PFSK-1 (cell line): ENCODE measurements at regions not wholly inside any gene's neighbourhood (a gene's known extent, or its start where the extent isn't known, plus 50 kb on each side); places are given as distances from the start of the nearest gene placed in this dataset.

Source experiments
- FOXP2 ChIP-seq: optimal IDR thresholded peaks from 2 replicates; pipeline ENCODE3; 2011; ENCODE audit warnings: borderline replicate concordance, control low read depth, inconsistent platforms; ENCODE audit not compliant: insufficient read depth; ENCODE audit errors: extremely low read length, extremely low read depth
- POLR2AphosphoS5 ChIP-seq: IDR thresholded peaks from 2 replicates; pipeline ENCODE4 v1.6.1; 2012; ENCODE audit warnings: low read depth, mild to moderate bottlenecking, control low read depth, low read length, moderate library complexity
- SIN3A ChIP-seq: IDR thresholded peaks from 2 replicates; pipeline ENCODE4 v1.6.1; 2012; ENCODE audit warnings: mild to moderate bottlenecking, low read length, moderate library complexity, borderline replicate concordance; ENCODE audit not compliant: insufficient read depth
- TAF1 ChIP-seq: IDR thresholded peaks from 2 replicates; pipeline ENCODE4 v1.6.1; 2012; ENCODE audit warnings: low read length, control low read depth, borderline replicate concordance; ENCODE audit not compliant: insufficient read depth
- TF ChIP-seq, protein P1 (sequence below), 2 experiments: IDR thresholded peaks; 2 replicates each; pipeline versions ENCODE4 v1.6.1 to v1.8.0; 2011 to 2012; ENCODE audit warnings: low read depth in 2 of 2, low read length in 2 of 2, control low read depth in 1 of 2, inconsistent platforms in 1 of 2, mild to moderate bottlenecking in 1 of 2, moderate library complexity in 1 of 2; ENCODE audit not compliant: insufficient read depth in 1 of 2

DNA sequence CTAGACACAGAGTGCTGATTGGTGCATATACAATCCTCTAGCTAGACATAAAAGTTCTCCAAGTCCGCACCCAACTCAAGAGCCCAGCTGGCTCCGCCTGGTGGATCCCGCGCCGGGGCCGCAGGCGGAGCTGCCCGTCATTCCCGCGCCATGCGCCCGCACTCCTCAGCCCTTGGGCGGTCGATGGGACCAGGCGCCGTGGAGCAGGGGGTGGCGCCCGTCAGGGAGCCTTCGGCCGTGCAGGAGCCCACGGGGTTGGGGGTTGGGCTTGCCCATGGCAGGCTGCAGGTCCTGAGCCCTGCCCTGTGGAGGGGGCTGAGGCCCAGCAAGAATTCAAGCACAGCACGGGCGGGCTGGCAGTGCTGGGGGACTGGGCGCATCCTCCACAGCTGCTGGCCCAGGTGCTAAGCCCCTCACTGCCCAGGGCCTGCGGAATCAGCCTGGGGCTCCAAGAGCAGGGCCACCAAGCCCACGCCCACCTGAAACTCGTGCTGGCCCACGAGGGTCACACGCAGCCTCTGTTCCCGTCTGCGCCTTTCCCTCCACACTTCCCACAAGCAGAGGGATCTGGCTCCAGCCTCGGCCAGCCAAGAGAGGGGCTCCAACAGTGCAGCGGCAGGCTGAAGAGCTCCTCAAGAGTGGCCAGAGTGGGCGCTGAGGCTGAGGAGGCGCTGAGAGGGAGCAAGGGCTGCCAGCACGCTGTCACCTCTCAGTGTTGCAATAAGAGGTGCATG, 604.2 kb upstream of the POM121L12 start:
- no peak for TF ChIP-seq TAF1
- no peak for TF ChIP-seq FOXP2
- TF ChIP-seq SIN3A, result no peak

DNA sequence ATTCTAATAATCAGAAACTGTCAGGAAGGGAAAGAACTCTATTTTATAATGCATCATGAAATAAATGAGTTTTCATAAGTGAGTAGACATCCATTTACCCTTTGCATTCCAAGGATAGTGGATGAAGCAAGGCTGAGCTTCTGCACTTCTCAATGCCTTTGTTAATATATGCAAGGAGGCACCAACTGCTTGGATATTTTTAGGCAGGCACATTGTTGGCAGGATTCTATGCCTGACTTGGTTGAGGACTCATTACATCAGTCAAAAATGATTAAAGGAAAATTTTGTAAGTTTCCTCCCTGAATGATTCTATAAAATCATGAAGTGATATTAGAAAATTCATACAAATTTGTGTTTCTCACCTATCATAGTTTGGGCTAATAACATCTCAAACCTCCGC, 612.2 kb upstream of the POM121L12 start:
- TF ChIP-seq TAF1 (no peak), POLR2AphosphoS5 (no peak), FOXP2 (no peak)
- TF ChIP-seq, protein P1, sequence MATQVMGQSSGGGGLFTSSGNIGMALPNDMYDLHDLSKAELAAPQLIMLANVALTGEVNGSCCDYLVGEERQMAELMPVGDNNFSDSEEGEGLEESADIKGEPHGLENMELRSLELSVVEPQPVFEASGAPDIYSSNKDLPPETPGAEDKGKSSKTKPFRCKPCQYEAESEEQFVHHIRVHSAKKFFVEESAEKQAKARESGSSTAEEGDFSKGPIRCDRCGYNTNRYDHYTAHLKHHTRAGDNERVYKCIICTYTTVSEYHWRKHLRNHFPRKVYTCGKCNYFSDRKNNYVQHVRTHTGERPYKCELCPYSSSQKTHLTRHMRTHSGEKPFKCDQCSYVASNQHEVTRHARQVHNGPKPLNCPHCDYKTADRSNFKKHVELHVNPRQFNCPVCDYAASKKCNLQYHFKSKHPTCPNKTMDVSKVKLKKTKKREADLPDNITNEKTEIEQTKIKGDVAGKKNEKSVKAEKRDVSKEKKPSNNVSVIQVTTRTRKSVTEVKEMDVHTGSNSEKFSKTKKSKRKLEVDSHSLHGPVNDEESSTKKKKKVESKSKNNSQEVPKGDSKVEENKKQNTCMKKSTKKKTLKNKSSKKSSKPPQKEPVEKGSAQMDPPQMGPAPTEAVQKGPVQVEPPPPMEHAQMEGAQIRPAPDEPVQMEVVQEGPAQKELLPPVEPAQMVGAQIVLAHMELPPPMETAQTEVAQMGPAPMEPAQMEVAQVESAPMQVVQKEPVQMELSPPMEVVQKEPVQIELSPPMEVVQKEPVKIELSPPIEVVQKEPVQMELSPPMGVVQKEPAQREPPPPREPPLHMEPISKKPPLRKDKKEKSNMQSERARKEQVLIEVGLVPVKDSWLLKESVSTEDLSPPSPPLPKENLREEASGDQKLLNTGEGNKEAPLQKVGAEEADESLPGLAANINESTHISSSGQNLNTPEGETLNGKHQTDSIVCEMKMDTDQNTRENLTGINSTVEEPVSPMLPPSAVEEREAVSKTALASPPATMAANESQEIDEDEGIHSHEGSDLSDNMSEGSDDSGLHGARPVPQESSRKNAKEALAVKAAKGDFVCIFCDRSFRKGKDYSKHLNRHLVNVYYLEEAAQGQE (IDR thresholded peaks at IDR 0.05; ENCODE audit: insufficient read depth in 1 of 2, low read depth in 2 of 2, low read length in 2 of 2), result no peak

DNA sequence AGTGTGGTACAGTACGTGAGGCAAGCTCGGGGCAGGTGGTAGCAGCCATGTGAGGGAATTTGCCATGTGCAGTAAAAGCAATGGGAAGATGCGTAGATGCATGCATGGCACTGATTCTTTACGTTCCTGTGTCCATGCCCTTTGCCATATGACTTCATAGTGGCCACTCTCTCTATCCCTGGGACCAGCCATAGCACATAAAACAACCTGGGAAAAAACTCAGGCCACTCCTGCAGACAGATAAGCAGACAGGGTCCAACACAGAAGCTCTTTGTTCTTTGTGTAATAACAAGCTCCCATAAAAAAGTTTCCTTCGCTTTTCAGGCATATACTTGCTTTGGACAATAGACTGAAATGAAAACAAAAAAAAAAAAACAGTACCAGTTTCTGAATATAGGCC, 622.4 kb upstream of the POM121L12 start:
- TF ChIP-seq FOXP2 (no peak), TAF1 (no peak), SIN3A (no peak), POLR2AphosphoS5 (no peak)
- TF ChIP-seq, protein P1 (IDR thresholded peaks at IDR 0.05; ENCODE audit: insufficient read depth in 1 of 2, low read depth in 2 of 2, low read length in 2 of 2), result no peak

DNA sequence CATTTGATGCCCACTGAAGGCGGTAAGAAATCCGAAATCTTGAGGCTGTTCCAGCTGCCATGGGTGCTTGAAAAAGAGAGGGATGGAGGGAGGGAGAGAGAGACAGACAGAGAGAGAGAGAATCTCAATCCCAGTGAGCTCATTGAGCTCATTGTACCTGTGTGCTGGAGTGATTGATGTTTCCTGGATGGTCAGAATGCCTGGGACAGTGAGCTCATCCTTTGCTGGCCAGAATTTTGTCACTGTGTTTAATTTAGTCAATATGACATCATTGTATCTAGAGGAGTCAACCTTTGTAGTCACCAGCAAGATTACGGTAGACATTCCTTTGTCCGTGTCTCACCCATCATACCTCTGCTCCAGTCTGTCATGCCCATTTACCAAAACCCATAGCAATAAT, 625.4 kb upstream of the POM121L12 start:
- TF ChIP-seq, protein P1 (IDR thresholded peaks at IDR 0.05; ENCODE audit: insufficient read depth in 1 of 2, low read depth in 2 of 2, low read length in 2 of 2), result no peak
- no peak for TF ChIP-seq TAF1
- TF ChIP-seq SIN3A, result no peak
- TF ChIP-seq FOXP2, result no peak
- TF ChIP-seq POLR2AphosphoS5, result no peak

DNA sequence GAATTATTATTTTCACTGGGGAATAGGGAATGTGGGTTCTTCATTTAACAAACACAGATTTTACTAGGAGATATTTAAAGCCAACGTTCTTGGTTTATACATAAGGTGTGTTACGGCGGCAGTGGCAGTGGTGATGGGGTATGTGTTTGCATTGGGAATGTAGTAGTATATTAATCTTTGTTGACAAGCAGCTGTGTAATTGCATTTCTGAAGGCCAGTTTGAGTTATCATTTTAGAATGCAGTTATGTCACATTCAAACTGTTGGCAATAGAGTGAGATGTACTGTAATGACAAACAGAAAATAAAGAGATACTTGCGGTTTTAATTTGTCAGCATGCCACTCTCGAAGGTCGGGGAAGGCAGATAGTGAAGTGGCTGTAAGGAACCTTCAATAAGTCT, 628.6 kb upstream of the POM121L12 start:
- no peak for TF ChIP-seq TAF1
- TF ChIP-seq, protein P1 (IDR thresholded peaks at IDR 0.05; ENCODE audit: insufficient read depth in 1 of 2, low read depth in 2 of 2, low read length in 2 of 2), result no peak
- no peak for TF ChIP-seq SIN3A
- TF ChIP-seq FOXP2, result no peak
- TF ChIP-seq POLR2AphosphoS5, result no peak
